ENCODE measurements at regions not wholly inside any gene's neighbourhood (a gene's known extent, or its start where the extent isn't known, plus 50 kb on each side); places are given as distances from the start of the nearest gene placed in this dataset.

GRCh38 chr21:35547946-35548774 is 499.1 kb upstream of the RUNX1 start (continued):
- TF ChIP-seq CSRNP3 (CRISPR knock-in tag; IDR thresholded peaks at IDR 0.05) = no peak
- TF ChIP-seq CSDC2 (CRISPR knock-in tag; IDR thresholded peaks at IDR 0.05) = no peak
- no peak for TF ChIP-seq PPARA (CRISPR knock-in tag; IDR thresholded peaks at IDR 0.05; ENCODE audit: borderline replicate concordance)
- TF ChIP-seq ZFP30 (CRISPR knock-in tag; IDR thresholded peaks at IDR 0.05) = no peak
- no peak for TF ChIP-seq RARB (CRISPR knock-in tag; IDR thresholded peaks at IDR 0.05)

DNA sequence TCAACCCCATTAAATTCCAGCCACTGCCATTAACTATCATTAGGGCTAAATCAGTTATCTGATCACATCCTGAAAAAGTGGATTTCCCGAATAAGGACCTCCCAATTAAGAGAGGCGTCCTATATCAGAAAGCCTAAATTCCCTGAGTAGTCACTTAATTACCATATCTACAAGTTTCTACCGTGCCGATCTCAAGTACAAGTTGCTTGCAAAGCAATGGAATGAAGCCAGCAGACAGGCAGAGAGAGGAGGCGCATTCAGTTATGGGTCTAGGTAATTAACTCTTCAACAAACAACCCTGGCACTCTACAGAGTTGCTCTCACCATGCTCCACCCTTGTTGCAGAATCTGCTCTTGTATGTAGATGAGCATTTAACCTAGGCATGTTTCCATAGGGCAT is 494.6 kb upstream of the RUNX1 start:
- no peak for TF ChIP-seq BACH2 (CRISPR knock-in tag; IDR thresholded peaks at IDR 0.05; ENCODE audit: borderline replicate concordance)
- TF ChIP-seq TCF4 (CRISPR knock-in tag; IDR thresholded peaks at IDR 0.05; ENCODE audit: borderline replicate concordance) = no peak
- TF ChIP-seq, protein P1, sequence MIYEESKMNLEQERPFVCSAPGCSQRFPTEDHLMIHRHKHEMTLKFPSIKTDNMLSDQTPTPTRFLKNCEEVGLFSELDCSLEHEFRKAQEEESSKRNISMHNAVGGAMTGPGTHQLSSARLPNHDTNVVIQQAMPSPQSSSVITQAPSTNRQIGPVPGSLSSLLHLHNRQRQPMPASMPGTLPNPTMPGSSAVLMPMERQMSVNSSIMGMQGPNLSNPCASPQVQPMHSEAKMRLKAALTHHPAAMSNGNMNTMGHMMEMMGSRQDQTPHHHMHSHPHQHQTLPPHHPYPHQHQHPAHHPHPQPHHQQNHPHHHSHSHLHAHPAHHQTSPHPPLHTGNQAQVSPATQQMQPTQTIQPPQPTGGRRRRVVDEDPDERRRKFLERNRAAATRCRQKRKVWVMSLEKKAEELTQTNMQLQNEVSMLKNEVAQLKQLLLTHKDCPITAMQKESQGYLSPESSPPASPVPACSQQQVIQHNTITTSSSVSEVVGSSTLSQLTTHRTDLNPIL (CRISPR knock-in tag; IDR thresholded peaks at IDR 0.05; ENCODE audit: low read depth) = no peak
- no peak for TF ChIP-seq ZFP3 (CRISPR knock-in tag; IDR thresholded peaks at IDR 0.05)
- no peak for TF ChIP-seq ISL1 (CRISPR knock-in tag; IDR thresholded peaks at IDR 0.05)
- TF ChIP-seq ZNF8 (CRISPR knock-in tag; IDR thresholded peaks at IDR 0.05) = no peak
- no peak for TF ChIP-seq ARNTL (CRISPR knock-in tag; IDR thresholded peaks at IDR 0.05; ENCODE audit: borderline replicate concordance, low read depth)
- TF ChIP-seq ZNF565 (CRISPR knock-in tag; conservative IDR thresholded peaks at IDR 0.05; ENCODE audit: low read depth) = no peak
- no peak for TF ChIP-seq CSRNP3 (CRISPR knock-in tag; IDR thresholded peaks at IDR 0.05)
- no peak for TF ChIP-seq TOX (CRISPR knock-in tag; IDR thresholded peaks at IDR 0.05; ENCODE audit: borderline replicate concordance)
- TF ChIP-seq ESRRG (CRISPR knock-in tag; IDR thresholded peaks at IDR 0.05) = no peak
- TF ChIP-seq ZNF70 (CRISPR knock-in tag; IDR thresholded peaks at IDR 0.05) = no peak
- TF ChIP-seq GLIS3 (CRISPR knock-in tag; IDR thresholded peaks at IDR 0.05) = no peak
- ATAC-seq = no peak

- TF ChIP-seq SNAI2 (CRISPR knock-in tag; IDR thresholded peaks at IDR 0.05) (no peak), ARNTL (CRISPR knock-in tag; IDR thresholded peaks at IDR 0.05; ENCODE audit: borderline replicate concordance, low read depth) (no peak), ZNF565 (CRISPR knock-in tag; conservative IDR thresholded peaks at IDR 0.05; ENCODE audit: low read depth) (no peak)
- no peak for ATAC-seq
Observed at GRCh38 chr21:35540950-35541638, 492.0 kb upstream of the RUNX1 start.

GRCh38 chr21:35538386-35538785 is 489.3 kb upstream of the RUNX1 start:
- no peak for ATAC-seq
- TF ChIP-seq GLIS3 (CRISPR knock-in tag; IDR thresholded peaks at IDR 0.05) (no peak), CSDC2 (CRISPR knock-in tag; IDR thresholded peaks at IDR 0.05) (no peak), CSRNP3 (CRISPR knock-in tag; IDR thresholded peaks at IDR 0.05) (no peak), POU6F1 (CRISPR knock-in tag; IDR thresholded peaks at IDR 0.05; ENCODE audit: borderline replicate concordance, low read depth) (no peak), ZC3H10 (CRISPR knock-in tag; IDR thresholded peaks at IDR 0.05) (no peak), ZFP3 (CRISPR knock-in tag; IDR thresholded peaks at IDR 0.05) (no peak), ZNF70 (CRISPR knock-in tag; IDR thresholded peaks at IDR 0.05) (no peak), PPARA (CRISPR knock-in tag; IDR thresholded peaks at IDR 0.05; ENCODE audit: borderline replicate concordance) (no peak), TSHZ2 (CRISPR knock-in tag; IDR thresholded peaks at IDR 0.05) (no peak), ARNTL (CRISPR knock-in tag; IDR thresholded peaks at IDR 0.05; ENCODE audit: borderline replicate concordance, low read depth) (no peak), SNAI2 (CRISPR knock-in tag; IDR thresholded peaks at IDR 0.05) (no peak), ESRRG (CRISPR knock-in tag; IDR thresholded peaks at IDR 0.05) (no peak), PATZ1 (CRISPR knock-in tag; IDR thresholded peaks at IDR 0.05; ENCODE audit: borderline replicate concordance) (no peak)

Data from SK-N-SH treated with all-trans-retinoic acid at 6 μM for 48 hours (cell line).